ENCODE measurements at regions not wholly inside any gene's neighbourhood (a gene's known extent, or its start where the extent isn't known, plus 50 kb on each side); places are given as distances from the start of the nearest gene placed in this dataset.

- BruUV-seq (replicated peaks): no TSS peak
- H2AFZ ChIP-seq (ENCODE audit: low read depth, low read length): no peak overlapping the region
- ChIA-PET POLR2A (no interaction called here), CTCF (no interaction called here)
- no peak for TF ChIP-seq MYC (IDR thresholded peaks at IDR 0.05; ENCODE audit: low read depth, low read length)
- TF ChIP-seq POLR2AphosphoS5 (IDR thresholded peaks at IDR 0.05; ENCODE audit: insufficient read depth, low read depth, low read length): no peak
- no peak for TF ChIP-seq FOS (IDR thresholded peaks at IDR 0.05; ENCODE audit: borderline replicate concordance, insufficient read depth, low read length)
- no peak for TF ChIP-seq EZH2 (IDR thresholded peaks at IDR 0.05; ENCODE audit: borderline replicate concordance, low read depth, low read length, severe bottlenecking)
- no peak for TF ChIP-seq POLR2A (IDR thresholded peaks at IDR 0.05; ENCODE audit: low read depth, low read length)
- TF ChIP-seq JUN (IDR thresholded peaks at IDR 0.05; ENCODE audit: borderline replicate concordance, insufficient read depth, insufficient read length, low read depth): no peak
- TF ChIP-seq CTCF (IDR thresholded peaks at IDR 0.05; ENCODE audit: extremely low read depth in 1 of 2, insufficient read depth in 1 of 2, low read depth in 1 of 2, low read length in 2 of 2): no peak
- no peak for TF ChIP-seq MAX (IDR thresholded peaks at IDR 0.05; ENCODE audit: insufficient read depth, insufficient read length)
- no peak for TF ChIP-seq GATA2 (IDR thresholded peaks at IDR 0.05; ENCODE audit: insufficient read depth, insufficient read length, low read depth, low read length)
- no peaks in the 10 kb centered on the region for H3K36me3 ChIP-seq (ENCODE audit: control insufficient read depth in 2 of 2, extremely low read depth in 1 of 2, insufficient read depth in 2 of 2, low read length in 2 of 2)
- no peak overlapping the region for H3K9ac ChIP-seq (replicated peaks; ENCODE audit: extremely low read depth, insufficient read depth, low read length)
- H3K4me3 ChIP-seq (replicated peaks in 1 of 3; ENCODE audit: insufficient read depth in 1 of 3, low read depth in 1 of 3, low read length in 3 of 3): no peak overlapping the region
- H3K4me1 ChIP-seq (ENCODE audit: control insufficient read depth, extremely low read depth, insufficient read depth, low read length): no peaks in the 10 kb centered on the region
- H3K4me2 ChIP-seq (ENCODE audit: insufficient read depth, low read length): no peak overlapping the region
- H3K9me1 ChIP-seq (replicated peaks; ENCODE audit: control insufficient read depth, extremely low read depth, insufficient read depth, low read length): no peaks in the 10 kb centered on the region
- dilution Hi-C loops (cut with MboI; ENCODE audit: extremely low pct_ligation_motif_present, low sequenced_read_pairs): no loop called here
- no peaks in the 10 kb centered on the region for H3K79me2 ChIP-seq (ENCODE audit: control insufficient read depth, insufficient read depth, low read length)
- FAIRE-seq: no peak
- no peak overlapping the region for H3K27ac ChIP-seq (ENCODE audit: insufficient read depth, low read depth, low read length)
- no peaks in the 10 kb centered on the region for H4K20me1 ChIP-seq (replicated peaks; ENCODE audit: control insufficient read depth, extremely low read depth, insufficient read depth, low read length)
- H3K27me3 ChIP-seq (ENCODE audit: control insufficient read depth in 2 of 2, insufficient read depth in 2 of 2, low read length in 2 of 2): no peaks in the 10 kb centered on the region
- intact Hi-C loops (cut with micrococcal nuclease): no loop called here
- H3K9me3 ChIP-seq (replicated peaks; ENCODE audit: control insufficient read depth, insufficient read depth, low read length): no peaks in the 10 kb centered on the region
- no peak for DNase-seq (ENCODE audit: low read depth, low spot score)
Measured at GRCh38 chr4:165802452-165802851, 70.6 kb upstream of the TLL1 start.
